ENCODE measurements at regions not wholly inside any gene's neighbourhood (a gene's known extent, or its start where the extent isn't known, plus 50 kb on each side); places are given as distances from the start of the nearest gene placed in this dataset. TPM values are rescaled to one million over a fixed set of nuclear protein-coding genes. Genes with fewer than 3 reads are reported as not detected.
"Not testable (repeated sequence)": the region's sequence is repeated elsewhere in the genome, so short reads cannot be mapped to it uniquely, and the experiment has no call there.

DNA sequence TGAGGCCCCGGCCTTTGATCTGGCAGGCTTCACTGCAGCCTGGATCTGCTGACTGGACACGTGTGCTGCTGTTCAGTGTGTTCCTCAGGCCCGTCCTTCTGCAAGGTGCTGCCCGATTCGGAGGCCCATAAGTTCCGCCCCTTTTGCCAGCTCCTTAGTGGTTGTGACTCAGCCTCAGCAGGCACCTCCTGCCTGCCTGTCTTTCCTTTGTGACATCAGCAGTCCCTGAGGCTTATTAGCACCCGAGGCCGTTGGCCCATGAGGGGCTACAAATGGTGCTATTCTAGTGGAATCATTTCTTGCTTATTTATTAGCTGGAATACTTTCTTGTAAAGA is 75.4 kb upstream of the FAN1 start:
- not testable (repeated sequence) for H3K27me3 ChIP-seq (ENCODE audit: control insufficient read depth, insufficient read depth, low read length); H3K9me3 ChIP-seq (ENCODE audit: control insufficient read depth, insufficient read depth, low read length); H3K27ac ChIP-seq (ENCODE audit: low read depth, low read length); H3K36me3 ChIP-seq (ENCODE audit: control insufficient read depth, insufficient read depth, low read length); DNase-seq (ENCODE audit: low read depth in 4 of 6, low spot score in 6 of 6); H3K4me1 ChIP-seq (ENCODE audit: control insufficient read depth, insufficient read depth, low read length); H3K4me3 ChIP-seq (ENCODE audit: low read depth, low read length)
- WGBS (ENCODE audit: insufficient coverage), result no CpG with 5 or more reads among the region's 8 CpGs

DNA sequence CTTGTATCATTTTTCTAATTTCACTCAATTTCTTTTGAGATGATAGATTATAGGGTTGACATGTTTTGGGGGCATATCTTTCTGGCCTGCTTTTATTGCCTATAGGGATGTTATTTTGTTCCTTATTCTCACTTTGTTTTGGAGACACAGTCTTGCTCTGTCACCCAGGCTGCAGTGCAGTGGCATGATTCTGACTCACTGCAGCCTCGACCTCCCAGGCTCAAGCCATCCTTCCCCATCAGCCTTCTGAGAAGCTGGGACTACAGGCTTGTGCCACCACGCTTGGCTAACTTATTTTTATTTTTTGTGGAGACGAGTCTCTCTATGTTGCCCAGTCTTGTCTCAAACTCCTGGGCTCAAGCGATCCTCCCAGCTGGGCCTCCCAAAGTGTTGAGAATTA is 72.8 kb upstream of the FAN1 start:
- Histone ChIP-seq H3K27me3 (ENCODE audit: control insufficient read depth, insufficient read depth, low read length) (no peaks in the 10 kb centered on the region), H3K4me1 (ENCODE audit: control insufficient read depth, insufficient read depth, low read length) (no peaks in the 10 kb centered on the region), H3K36me3 (ENCODE audit: control insufficient read depth, insufficient read depth, low read length) (peaks cover 16% of the 10 kb centered on the region), H3K9me3 (ENCODE audit: control insufficient read depth, insufficient read depth, low read length) (no peaks in the 10 kb centered on the region), H3K4me3 (ENCODE audit: low read depth, low read length) (no peak overlapping the region), H3K27ac (ENCODE audit: low read depth, low read length) (no peak overlapping the region)
- WGBS (ENCODE audit: insufficient coverage), result 100% methylated on average over 2 of the region's 4 CpGs
- DNase-seq (ENCODE audit: low read depth in 4 of 6, low spot score in 6 of 6), result no peak

DNA sequence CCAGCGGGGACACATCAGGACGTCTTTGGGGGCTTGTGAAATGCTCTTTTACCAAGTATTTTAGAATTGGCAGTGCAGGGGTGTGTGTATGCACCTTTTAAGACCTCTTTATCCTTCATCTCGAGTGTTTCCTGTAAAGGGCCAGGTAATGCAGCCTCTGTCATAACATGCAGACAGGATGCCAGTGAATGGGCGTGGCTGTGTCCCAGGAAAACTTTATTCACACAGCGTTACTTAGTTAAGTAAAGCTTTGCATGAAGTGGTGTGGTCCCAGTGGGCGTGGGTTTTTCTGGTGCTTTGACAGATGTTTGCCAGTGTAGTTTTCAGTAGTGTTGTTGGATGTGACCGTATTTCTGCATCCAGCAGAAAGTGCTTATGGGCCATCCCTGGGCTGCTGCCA is 70.3 kb upstream of the FAN1 start:
- peaks cover 16% of the 10 kb centered on the region for H3K36me3 ChIP-seq (ENCODE audit: control insufficient read depth, insufficient read depth, low read length)
- DNase-seq (ENCODE audit: low read depth in 4 of 6, low spot score in 6 of 6); H3K4me1 ChIP-seq (ENCODE audit: control insufficient read depth, insufficient read depth, low read length); H3K27ac ChIP-seq (ENCODE audit: low read depth, low read length); H3K9me3 ChIP-seq (ENCODE audit: control insufficient read depth, insufficient read depth, low read length); H3K4me3 ChIP-seq (ENCODE audit: low read depth, low read length); H3K27me3 ChIP-seq (ENCODE audit: control insufficient read depth, insufficient read depth, low read length): not testable (repeated sequence)
- 87% methylated on average over 6 of the region's 7 CpGs for WGBS (ENCODE audit: insufficient coverage)

DNA sequence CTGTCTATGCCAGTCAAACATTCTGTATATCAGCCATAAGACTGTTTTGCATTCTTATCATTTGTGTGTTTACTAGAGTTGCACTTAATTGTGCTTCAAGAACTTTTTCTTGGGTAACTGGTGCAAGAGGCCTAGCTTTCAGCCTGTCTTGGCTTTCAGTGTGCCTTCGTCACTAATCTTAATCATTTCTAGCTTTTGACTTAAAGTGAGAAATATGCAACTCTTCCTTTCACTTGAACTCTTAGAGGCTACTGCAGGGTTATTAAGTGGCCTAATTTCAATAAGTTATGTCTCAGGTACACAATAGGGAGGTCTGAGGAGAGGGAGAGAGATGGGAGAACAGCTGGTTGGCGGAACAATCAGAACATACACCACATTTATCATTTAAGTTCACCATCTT is 62.1 kb upstream of the FAN1 start:
- not testable (repeated sequence) for H3K27me3 ChIP-seq (ENCODE audit: control insufficient read depth, insufficient read depth, low read length); H3K9me3 ChIP-seq (ENCODE audit: control insufficient read depth, insufficient read depth, low read length); DNase-seq (ENCODE audit: low read depth in 4 of 6, low spot score in 6 of 6); H3K4me1 ChIP-seq (ENCODE audit: control insufficient read depth, insufficient read depth, low read length); H3K27ac ChIP-seq (ENCODE audit: low read depth, low read length); H3K36me3 ChIP-seq (ENCODE audit: control insufficient read depth, insufficient read depth, low read length); H3K4me3 ChIP-seq (ENCODE audit: low read depth, low read length)
- no CpG with 5 or more reads among the region's 2 CpGs for WGBS (ENCODE audit: insufficient coverage)

DNA sequence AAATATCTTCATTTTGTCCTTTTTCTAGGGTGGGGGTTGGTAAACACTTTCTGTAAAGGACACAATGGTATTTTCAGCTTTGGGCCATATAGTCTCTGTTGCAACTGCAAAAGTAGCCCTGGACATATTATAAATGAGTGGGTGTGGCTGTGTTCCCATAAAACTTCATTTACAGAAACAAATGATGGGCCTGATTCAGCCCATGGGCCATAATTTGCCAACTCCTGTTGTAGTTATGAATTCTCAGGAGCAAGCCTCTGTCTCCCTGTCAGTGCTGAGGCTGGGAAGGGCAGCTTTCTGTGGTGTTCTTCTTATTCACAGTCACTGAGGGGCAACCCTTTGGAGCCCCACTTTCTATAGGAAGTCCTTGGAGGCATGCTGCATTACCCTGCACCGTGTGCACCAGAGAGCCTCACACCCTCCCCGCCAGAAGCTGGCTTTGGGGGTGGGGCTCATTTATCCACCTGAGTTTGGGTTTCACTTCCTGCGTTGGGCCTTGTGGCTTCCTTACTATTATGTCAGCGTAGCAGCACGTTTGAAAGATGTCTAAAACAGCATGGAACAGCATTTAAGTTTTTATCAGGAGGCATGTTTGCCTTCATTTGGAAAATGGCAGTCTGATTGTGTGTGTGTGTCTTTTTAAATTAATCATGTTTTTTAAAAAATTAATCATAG is 60.8 kb upstream of the FAN1 start:
- not testable (repeated sequence) for H3K36me3 ChIP-seq (ENCODE audit: control insufficient read depth, insufficient read depth, low read length); H3K27me3 ChIP-seq (ENCODE audit: control insufficient read depth, insufficient read depth, low read length); DNase-seq (ENCODE audit: low read depth in 4 of 6, low spot score in 6 of 6); H3K4me1 ChIP-seq (ENCODE audit: control insufficient read depth, insufficient read depth, low read length); H3K4me3 ChIP-seq (ENCODE audit: low read depth, low read length); H3K9me3 ChIP-seq (ENCODE audit: control insufficient read depth, insufficient read depth, low read length); H3K27ac ChIP-seq (ENCODE audit: low read depth, low read length)
- WGBS (ENCODE audit: insufficient coverage), result 86% methylated on average over 1 of the region's 5 CpGs

DNA sequence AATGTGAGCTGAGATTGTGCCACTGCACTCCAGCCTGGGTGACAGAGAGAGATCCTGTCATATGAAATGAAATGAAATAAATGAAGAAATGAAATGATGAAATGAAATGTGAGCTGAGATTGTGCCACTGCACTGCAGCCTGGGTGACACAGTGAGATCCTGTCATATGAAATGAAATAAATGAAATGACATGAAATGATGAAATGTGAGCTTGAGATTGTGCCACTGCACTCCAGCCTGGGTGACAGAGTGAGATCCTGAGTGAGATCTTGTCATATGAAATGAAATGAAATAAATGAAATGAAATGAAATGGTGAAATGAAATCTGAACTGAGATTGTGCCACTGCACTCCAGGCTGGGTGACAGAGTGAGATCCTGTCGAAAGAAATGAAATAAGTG is 58.2 kb upstream of the FAN1 start:
- not testable (repeated sequence) for H3K9me3 ChIP-seq (ENCODE audit: control insufficient read depth, insufficient read depth, low read length); H3K4me3 ChIP-seq (ENCODE audit: low read depth, low read length); H3K27me3 ChIP-seq (ENCODE audit: control insufficient read depth, insufficient read depth, low read length); H3K36me3 ChIP-seq (ENCODE audit: control insufficient read depth, insufficient read depth, low read length); H3K27ac ChIP-seq (ENCODE audit: low read depth, low read length); H3K4me1 ChIP-seq (ENCODE audit: control insufficient read depth, insufficient read depth, low read length); DNase-seq (ENCODE audit: low read depth in 4 of 6, low spot score in 6 of 6)
- 100% methylated on average over 1 of the region's 1 CpG for WGBS (ENCODE audit: insufficient coverage)

Small RNAs in the stretch of these regions (small RNA-seq; reads per million reads assigned to genes)
- gene RN7SL82P (ENCODE audit: low replicate concordance), result not detected
